Osteoblast (primary cell): ENCODE measurements at regions not wholly inside any gene's neighbourhood (a gene's known extent, or its start where the extent isn't known, plus 50 kb on each side); places are given as distances from the start of the nearest gene placed in this dataset.

ENCODE experiments used
- DNase-seq: peaks from one replicate; pipeline ENCODE4 v3.0.0; 2011; ENCODE audit warnings: low spot score, mixed read lengths; ENCODE audit not compliant: insufficient read length; ENCODE audit errors: missing footprints
- H2AFZ ChIP-seq: 2 replicates; pipeline ENCODE4 v1.6.0; 2011; ENCODE audit warnings: mild to moderate bottlenecking, low read length
- H3K27ac ChIP-seq: 2 replicates; pipeline ENCODE4 v1.5.1; 2011; ENCODE audit warnings: mild to moderate bottlenecking, low read depth, low read length, moderate library complexity
- H3K27me3 ChIP-seq: 2 replicates; pipeline ENCODE4 v1.6.0; 2012; ENCODE audit warnings: mild to moderate bottlenecking, control low read depth, inconsistent platforms, low read length, moderate library complexity; ENCODE audit not compliant: insufficient read depth
- H3K36me3 ChIP-seq: 2 replicates; pipeline ENCODE4 v1.5.1; 2011; ENCODE audit warnings: mild to moderate bottlenecking, low read length, control low read depth, moderate library complexity; ENCODE audit not compliant: insufficient read depth
- H3K4me1 ChIP-seq: 2 replicates; pipeline ENCODE4 v1.5.1; 2011; ENCODE audit warnings: mild to moderate bottlenecking, low read length, control low read depth, moderate library complexity; ENCODE audit not compliant: insufficient read depth
- H3K4me2 ChIP-seq: 2 replicates; pipeline ENCODE4 v1.6.0; 2011; ENCODE audit warnings: mild to moderate bottlenecking, low read length; ENCODE audit not compliant: insufficient read depth
- H3K4me3 ChIP-seq: fragments of 200-600 bp; sonication (generic); 3 replicates; pipeline ENCODE4 v1.5.1; 2012; ENCODE audit warnings: mild to moderate bottlenecking, low read length, inconsistent platforms; ENCODE audit not compliant: insufficient read depth
- H3K79me2 ChIP-seq: 2 replicates; pipeline ENCODE4 v1.6.0; 2012; ENCODE audit warnings: mild to moderate bottlenecking, low read length, control low read depth, inconsistent platforms; ENCODE audit not compliant: insufficient read depth
- H3K9me3 ChIP-seq: 2 replicates; pipeline ENCODE4 v1.5.1; 2011; ENCODE audit warnings: low read depth, low read length, control low read depth
- H4K20me1 ChIP-seq: 2 replicates; pipeline ENCODE4 v1.6.0; 2012; ENCODE audit warnings: mild to moderate bottlenecking, low read length, control low read depth; ENCODE audit not compliant: insufficient read depth
- CTCF ChIP-seq: IDR thresholded peaks from 2 replicates; pipeline ENCODE4 v1.5.1; 2011; ENCODE audit warnings: mild to moderate bottlenecking, low read depth, low read length, moderate library complexity; ENCODE audit errors: extremely low read depth

- no peaks in the 10 kb centered on the region for H3K27me3 ChIP-seq
- H2AFZ ChIP-seq = no peak overlapping the region
- H3K4me3 ChIP-seq = no peak overlapping the region
- no peaks in the 10 kb centered on the region for H3K4me1 ChIP-seq
- no peaks in the 10 kb centered on the region for H4K20me1 ChIP-seq
- H3K4me2 ChIP-seq = no peak overlapping the region
- TF ChIP-seq CTCF = no peak
- no peaks in the 10 kb centered on the region for H3K79me2 ChIP-seq
- DNase-seq = no peak
- H3K9me3 ChIP-seq = no peaks in the 10 kb centered on the region
- H3K36me3 ChIP-seq = no peaks in the 10 kb centered on the region
- H3K27ac ChIP-seq = no peak overlapping the region
Measured at GRCh38 chr20:55579802-55580201, 425.5 kb downstream of the CBLN4 start.

DNA sequence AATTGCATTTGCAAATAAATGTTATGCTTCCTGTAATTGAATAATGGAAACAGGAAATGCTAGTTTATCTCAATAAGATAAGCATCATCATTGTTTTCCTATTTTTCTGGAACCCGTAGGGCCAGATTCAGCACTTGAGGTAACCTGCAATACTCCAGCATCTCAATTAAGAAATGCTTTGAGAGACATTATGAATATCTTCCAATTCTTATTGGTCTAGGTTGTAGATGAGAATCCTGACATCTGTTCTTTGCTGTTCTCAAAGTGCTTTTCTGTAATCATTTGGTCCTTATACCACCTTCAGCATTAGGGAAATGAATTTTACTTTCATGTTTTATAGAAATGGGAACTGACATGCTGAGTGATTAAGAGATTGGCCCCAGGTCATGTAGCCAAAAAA, 428.3 kb downstream of the CBLN4 start:
- no peak for DNase-seq

GRCh38 chr20:55569084-55569483, 436.2 kb downstream of the CBLN4 start:
- H4K20me1 ChIP-seq = no peaks in the 10 kb centered on the region
- H3K4me3 ChIP-seq = no peak overlapping the region
- H3K9me3 ChIP-seq = peaks cover 2% of the 10 kb centered on the region
- H2AFZ ChIP-seq = no peak overlapping the region
- H3K27ac ChIP-seq = no peak overlapping the region
- TF ChIP-seq CTCF = no peak
- no peak overlapping the region for H3K4me2 ChIP-seq
- H3K4me1 ChIP-seq = no peaks in the 10 kb centered on the region
- no peaks in the 10 kb centered on the region for H3K79me2 ChIP-seq
- DNase-seq = no peak
- no peaks in the 10 kb centered on the region for H3K27me3 ChIP-seq
- no peaks in the 10 kb centered on the region for H3K36me3 ChIP-seq

More for the DNA sequence above, 428.3 kb downstream of the CBLN4 start:
- Histone ChIP-seq H2AFZ (no peak overlapping the region), H3K79me2 (no peaks in the 10 kb centered on the region), H3K4me3 (no peak overlapping the region), H4K20me1 (no peaks in the 10 kb centered on the region), H3K36me3 (no peaks in the 10 kb centered on the region), H3K9me3 (no peaks in the 10 kb centered on the region), H3K4me2 (no peak overlapping the region), H3K27me3 (no peaks in the 10 kb centered on the region), H3K27ac (no peak overlapping the region), H3K4me1 (no peaks in the 10 kb centered on the region)
- no peak for TF ChIP-seq CTCF

GRCh38 chr20:55567826-55568225, 437.5 kb downstream of the CBLN4 start:
- H3K9me3 ChIP-seq = peaks cover 2% of the 10 kb centered on the region
- H3K79me2 ChIP-seq = no peaks in the 10 kb centered on the region
- no peaks in the 10 kb centered on the region for H3K4me1 ChIP-seq
- no peak for DNase-seq
- no peak overlapping the region for H2AFZ ChIP-seq
- H3K4me3 ChIP-seq = no peak overlapping the region
- no peaks in the 10 kb centered on the region for H3K36me3 ChIP-seq
- H3K27ac ChIP-seq = no peak overlapping the region
- no peak overlapping the region for H3K4me2 ChIP-seq
- no peaks in the 10 kb centered on the region for H3K27me3 ChIP-seq
- no peaks in the 10 kb centered on the region for H4K20me1 ChIP-seq
- no peak for TF ChIP-seq CTCF
